ENCODE measurements at regions not wholly inside any gene's neighbourhood (a gene's known extent, or its start where the extent isn't known, plus 50 kb on each side); places are given as distances from the start of the nearest gene placed in this dataset.
A peak's percentile ranks its signal among the peaks of the same experiment; 100 is the strongest.
"Not testable (repeated sequence)": the region's sequence is repeated elsewhere in the genome, so short reads cannot be mapped to it uniquely, and the experiment has no call there.

GRCh38 chr7:12827920-12828319 lies 140.5 kb downstream of the ARL4A start:
- DNase-seq (ENCODE audit: low spot score) = no peak

GRCh38 chr7:12831024-12831423 lies 143.6 kb downstream of the ARL4A start:
- no peak for DNase-seq (ENCODE audit: low spot score)

- DNase-seq (ENCODE audit: low spot score) = no peak
Observed at GRCh38 chr7:12833829-12834228, 146.4 kb downstream of the ARL4A start.

- DNase-seq (ENCODE audit: low spot score) = no peak
Observed at GRCh38 chr7:12834782-12835181, 147.3 kb downstream of the ARL4A start.

GRCh38 chr7:12839508-12840153 lies 152.2 kb downstream of the ARL4A start:
- peak; percentile 22 for DNase-seq (ENCODE audit: low spot score)

GRCh38 chr7:12844732-12845131 lies 157.3 kb downstream of the ARL4A start:
- not testable (repeated sequence) for DNase-seq (ENCODE audit: low spot score)

GRCh38 chr7:12847001-12847400 lies 159.6 kb downstream of the ARL4A start:
- DNase-seq (ENCODE audit: low spot score) = no peak

- DNase-seq (ENCODE audit: low spot score) = no peak
Observed at GRCh38 chr7:12851142-12851541, 163.7 kb downstream of the ARL4A start.

GRCh38 chr7:12851841-12852240 lies 164.4 kb downstream of the ARL4A start:
- no peak for DNase-seq (ENCODE audit: low spot score)

- DNase-seq (ENCODE audit: low spot score) = no peak
Observed at GRCh38 chr7:12855036-12855435, 167.6 kb downstream of the ARL4A start.

- DNase-seq (ENCODE audit: low spot score) = no peak
Observed at GRCh38 chr7:12859761-12860160, 172.3 kb downstream of the ARL4A start.

GRCh38 chr7:12861070-12861469 lies 173.6 kb downstream of the ARL4A start:
- DNase-seq (ENCODE audit: low spot score) = no peak

GRCh38 chr7:12862146-12862545 lies 174.7 kb downstream of the ARL4A start:
- no peak for DNase-seq (ENCODE audit: low spot score)

- no peak for DNase-seq (ENCODE audit: low spot score)
Observed at GRCh38 chr7:12864470-12865046, 177.1 kb downstream of the ARL4A start.

GRCh38 chr7:12865593-12865992 lies 178.2 kb downstream of the ARL4A start:
- DNase-seq (ENCODE audit: low spot score) = no peak

- no peak for DNase-seq (ENCODE audit: low spot score)
Observed at GRCh38 chr7:12866207-12866606, 178.8 kb downstream of the ARL4A start.

- DNase-seq (ENCODE audit: low spot score) = no peak
Observed at GRCh38 chr7:12868027-12868426, 180.6 kb downstream of the ARL4A start.

- DNase-seq (ENCODE audit: low spot score) = no peak
Observed at GRCh38 chr7:12870219-12870618, 182.8 kb downstream of the ARL4A start.

- DNase-seq (ENCODE audit: low spot score) = no peak
Observed at GRCh38 chr7:12872487-12872886, 185.1 kb downstream of the ARL4A start.

- DNase-seq (ENCODE audit: low spot score) = no peak
Observed at GRCh38 chr7:12873571-12873970, 186.1 kb downstream of the ARL4A start.

GRCh38 chr7:12879139-12879538 lies 191.7 kb downstream of the ARL4A start:
- no peak for DNase-seq (ENCODE audit: low spot score)

- no peak for DNase-seq (ENCODE audit: low spot score)
Observed at GRCh38 chr7:12881712-12882111, 194.3 kb downstream of the ARL4A start.

- no peak for DNase-seq (ENCODE audit: low spot score)
Observed at GRCh38 chr7:12882710-12883109, 195.3 kb downstream of the ARL4A start.

GRCh38 chr7:12884033-12884432 lies 196.6 kb downstream of the ARL4A start:
- DNase-seq (ENCODE audit: low spot score) = no peak

Data from HT-29 (cell line).